K562 (cell line): ENCODE measurements at regions not wholly inside any gene's neighbourhood (a gene's known extent, or its start where the extent isn't known, plus 50 kb on each side); places are given as distances from the start of the nearest gene placed in this dataset.
A peak's percentile ranks its signal among the peaks of the same experiment; 100 is the strongest.

ENCODE experiments used
- EP300 ChIP-seq: IDR thresholded peaks from 2 replicates; pipeline ENCODE4 v1.6.1; 2012; ENCODE audit warnings: low read length, improper control_type of control experiment
- GABPA ChIP-seq: fragments of 200-800 bp; sonication (Bioruptor generic); conservative IDR thresholded peaks from 2 replicates; pipeline ENCODE4 v1.6.1; 2016; ENCODE audit warnings: low read depth, missing genetic modification characterization, missing compliant biosample characterization
- MECOM ChIP-seq: fragments of 250-450 bp; sonication (Bioruptor Pico); IDR thresholded peaks from 2 replicates; pipeline ENCODE4 v1.8.0; 2022; ENCODE audit warnings: inconsistent platforms
- MEIS2 ChIP-seq: fragments of 450-650 bp; IDR thresholded peaks from 2 replicates; pipeline ENCODE4 v1.6.1; 2014; ENCODE audit warnings: mild to moderate bottlenecking; ENCODE audit not compliant: partially characterized antibody
- TEAD4 ChIP-seq, 2 experiments: sonication (generic) in 1 of 2; formaldehyde crosslinking in 1 of 2; IDR thresholded peaks; 2 replicates each; pipeline versions ENCODE4 v1.6.1 to v1.8.0; 2012 to 2022; ENCODE audit warnings: borderline replicate concordance in 1 of 2, inconsistent platforms in 1 of 2, low read length in 1 of 2, mild to moderate bottlenecking in 1 of 2, missing genetic modification reagents in 1 of 2
- ZFX ChIP-seq: sonication (generic); formaldehyde crosslinking; IDR thresholded peaks from 2 replicates; pipeline ENCODE4 v1.8.0; 2022; ENCODE audit warnings: mild to moderate bottlenecking, missing genetic modification reagents, moderate library complexity
- TF ChIP-seq, protein P1 (sequence below): fragments of 450-650 bp; IDR thresholded peaks from 2 replicates; pipeline ENCODE4 v1.6.1; 2016; ENCODE audit warnings: mild to moderate bottlenecking, moderate library complexity
- TF ChIP-seq, protein P2 (sequence below): fragments of 250-450 bp; sonication (Bioruptor Pico); IDR thresholded peaks from 2 replicates; pipeline ENCODE4 v1.5.0; 2021; ENCODE audit warnings: mild to moderate bottlenecking, moderate library complexity

DNA sequence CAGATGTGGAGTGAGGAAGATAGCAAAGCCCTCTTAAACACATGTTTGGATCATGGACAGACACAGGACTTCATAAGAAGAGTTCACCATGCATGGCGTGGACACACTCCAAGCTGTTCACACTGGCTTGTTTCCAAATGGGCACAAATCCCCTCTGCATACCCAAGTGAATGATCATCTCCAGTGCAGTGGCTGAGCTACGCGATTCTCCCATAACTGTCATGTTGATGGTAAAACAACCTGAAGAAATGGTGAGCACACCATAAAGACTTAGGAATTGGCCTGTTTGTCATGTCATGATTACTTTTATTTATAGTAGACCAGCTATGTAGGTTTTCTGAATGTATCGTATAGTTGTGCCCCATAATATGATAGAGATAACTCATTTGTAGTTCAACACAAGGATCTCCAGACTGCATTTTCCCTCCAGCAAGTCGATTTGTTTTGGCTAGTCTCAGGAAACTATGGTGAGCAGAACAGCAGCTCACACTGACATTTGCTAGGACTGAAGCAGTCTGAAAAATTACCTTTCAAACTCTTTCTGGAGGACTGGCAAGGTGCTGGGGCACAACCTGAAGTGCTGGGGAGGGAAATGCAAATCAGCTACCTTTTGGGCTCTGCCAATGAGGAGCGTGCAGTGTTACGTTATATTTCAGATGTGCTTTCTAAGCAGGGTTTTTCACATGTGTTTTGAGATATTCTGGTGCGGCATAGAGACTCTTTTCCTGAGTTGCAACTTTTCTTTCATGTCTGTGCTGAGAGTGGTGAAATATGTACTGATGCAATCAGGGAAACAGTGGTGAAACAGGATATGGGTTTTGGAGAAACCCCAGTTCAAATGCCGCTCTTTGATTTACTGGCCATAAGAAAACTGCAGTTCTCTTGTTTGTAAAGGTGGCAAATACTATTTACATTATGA, 629.6 kb upstream of the DPP6 start (continued):
- TF ChIP-seq, protein P1, sequence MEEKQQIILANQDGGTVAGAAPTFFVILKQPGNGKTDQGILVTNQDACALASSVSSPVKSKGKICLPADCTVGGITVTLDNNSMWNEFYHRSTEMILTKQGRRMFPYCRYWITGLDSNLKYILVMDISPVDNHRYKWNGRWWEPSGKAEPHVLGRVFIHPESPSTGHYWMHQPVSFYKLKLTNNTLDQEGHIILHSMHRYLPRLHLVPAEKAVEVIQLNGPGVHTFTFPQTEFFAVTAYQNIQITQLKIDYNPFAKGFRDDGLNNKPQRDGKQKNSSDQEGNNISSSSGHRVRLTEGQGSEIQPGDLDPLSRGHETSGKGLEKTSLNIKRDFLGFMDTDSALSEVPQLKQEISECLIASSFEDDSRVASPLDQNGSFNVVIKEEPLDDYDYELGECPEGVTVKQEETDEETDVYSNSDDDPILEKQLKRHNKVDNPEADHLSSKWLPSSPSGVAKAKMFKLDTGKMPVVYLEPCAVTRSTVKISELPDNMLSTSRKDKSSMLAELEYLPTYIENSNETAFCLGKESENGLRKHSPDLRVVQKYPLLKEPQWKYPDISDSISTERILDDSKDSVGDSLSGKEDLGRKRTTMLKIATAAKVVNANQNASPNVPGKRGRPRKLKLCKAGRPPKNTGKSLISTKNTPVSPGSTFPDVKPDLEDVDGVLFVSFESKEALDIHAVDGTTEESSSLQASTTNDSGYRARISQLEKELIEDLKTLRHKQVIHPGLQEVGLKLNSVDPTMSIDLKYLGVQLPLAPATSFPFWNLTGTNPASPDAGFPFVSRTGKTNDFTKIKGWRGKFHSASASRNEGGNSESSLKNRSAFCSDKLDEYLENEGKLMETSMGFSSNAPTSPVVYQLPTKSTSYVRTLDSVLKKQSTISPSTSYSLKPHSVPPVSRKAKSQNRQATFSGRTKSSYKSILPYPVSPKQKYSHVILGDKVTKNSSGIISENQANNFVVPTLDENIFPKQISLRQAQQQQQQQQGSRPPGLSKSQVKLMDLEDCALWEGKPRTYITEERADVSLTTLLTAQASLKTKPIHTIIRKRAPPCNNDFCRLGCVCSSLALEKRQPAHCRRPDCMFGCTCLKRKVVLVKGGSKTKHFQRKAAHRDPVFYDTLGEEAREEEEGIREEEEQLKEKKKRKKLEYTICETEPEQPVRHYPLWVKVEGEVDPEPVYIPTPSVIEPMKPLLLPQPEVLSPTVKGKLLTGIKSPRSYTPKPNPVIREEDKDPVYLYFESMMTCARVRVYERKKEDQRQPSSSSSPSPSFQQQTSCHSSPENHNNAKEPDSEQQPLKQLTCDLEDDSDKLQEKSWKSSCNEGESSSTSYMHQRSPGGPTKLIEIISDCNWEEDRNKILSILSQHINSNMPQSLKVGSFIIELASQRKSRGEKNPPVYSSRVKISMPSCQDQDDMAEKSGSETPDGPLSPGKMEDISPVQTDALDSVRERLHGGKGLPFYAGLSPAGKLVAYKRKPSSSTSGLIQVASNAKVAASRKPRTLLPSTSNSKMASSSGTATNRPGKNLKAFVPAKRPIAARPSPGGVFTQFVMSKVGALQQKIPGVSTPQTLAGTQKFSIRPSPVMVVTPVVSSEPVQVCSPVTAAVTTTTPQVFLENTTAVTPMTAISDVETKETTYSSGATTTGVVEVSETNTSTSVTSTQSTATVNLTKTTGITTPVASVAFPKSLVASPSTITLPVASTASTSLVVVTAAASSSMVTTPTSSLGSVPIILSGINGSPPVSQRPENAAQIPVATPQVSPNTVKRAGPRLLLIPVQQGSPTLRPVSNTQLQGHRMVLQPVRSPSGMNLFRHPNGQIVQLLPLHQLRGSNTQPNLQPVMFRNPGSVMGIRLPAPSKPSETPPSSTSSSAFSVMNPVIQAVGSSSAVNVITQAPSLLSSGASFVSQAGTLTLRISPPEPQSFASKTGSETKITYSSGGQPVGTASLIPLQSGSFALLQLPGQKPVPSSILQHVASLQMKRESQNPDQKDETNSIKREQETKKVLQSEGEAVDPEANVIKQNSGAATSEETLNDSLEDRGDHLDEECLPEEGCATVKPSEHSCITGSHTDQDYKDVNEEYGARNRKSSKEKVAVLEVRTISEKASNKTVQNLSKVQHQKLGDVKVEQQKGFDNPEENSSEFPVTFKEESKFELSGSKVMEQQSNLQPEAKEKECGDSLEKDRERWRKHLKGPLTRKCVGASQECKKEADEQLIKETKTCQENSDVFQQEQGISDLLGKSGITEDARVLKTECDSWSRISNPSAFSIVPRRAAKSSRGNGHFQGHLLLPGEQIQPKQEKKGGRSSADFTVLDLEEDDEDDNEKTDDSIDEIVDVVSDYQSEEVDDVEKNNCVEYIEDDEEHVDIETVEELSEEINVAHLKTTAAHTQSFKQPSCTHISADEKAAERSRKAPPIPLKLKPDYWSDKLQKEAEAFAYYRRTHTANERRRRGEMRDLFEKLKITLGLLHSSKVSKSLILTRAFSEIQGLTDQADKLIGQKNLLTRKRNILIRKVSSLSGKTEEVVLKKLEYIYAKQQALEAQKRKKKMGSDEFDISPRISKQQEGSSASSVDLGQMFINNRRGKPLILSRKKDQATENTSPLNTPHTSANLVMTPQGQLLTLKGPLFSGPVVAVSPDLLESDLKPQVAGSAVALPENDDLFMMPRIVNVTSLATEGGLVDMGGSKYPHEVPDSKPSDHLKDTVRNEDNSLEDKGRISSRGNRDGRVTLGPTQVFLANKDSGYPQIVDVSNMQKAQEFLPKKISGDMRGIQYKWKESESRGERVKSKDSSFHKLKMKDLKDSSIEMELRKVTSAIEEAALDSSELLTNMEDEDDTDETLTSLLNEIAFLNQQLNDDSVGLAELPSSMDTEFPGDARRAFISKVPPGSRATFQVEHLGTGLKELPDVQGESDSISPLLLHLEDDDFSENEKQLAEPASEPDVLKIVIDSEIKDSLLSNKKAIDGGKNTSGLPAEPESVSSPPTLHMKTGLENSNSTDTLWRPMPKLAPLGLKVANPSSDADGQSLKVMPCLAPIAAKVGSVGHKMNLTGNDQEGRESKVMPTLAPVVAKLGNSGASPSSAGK: peak; percentile 27; the same call in 1 of the 2 replicates
- TF ChIP-seq EP300 (peak; percentile 79), MEIS2 (peak; percentile 89), GABPA (tag) (peak; percentile 69), TEAD4 (IDR thresholded peaks at IDR 0.05; ENCODE audit: low read length) (peak; percentile 62; the same call in 1 of the 2 replicates), TEAD4 (CRISPR knock-in tag; IDR thresholded peaks at IDR 0.05; ENCODE audit: borderline replicate concordance) (no peak), MECOM (CRISPR knock-in tag) (peak; percentile 63), ZFX (CRISPR knock-in tag) (no peak)
- TF ChIP-seq, protein P2, sequence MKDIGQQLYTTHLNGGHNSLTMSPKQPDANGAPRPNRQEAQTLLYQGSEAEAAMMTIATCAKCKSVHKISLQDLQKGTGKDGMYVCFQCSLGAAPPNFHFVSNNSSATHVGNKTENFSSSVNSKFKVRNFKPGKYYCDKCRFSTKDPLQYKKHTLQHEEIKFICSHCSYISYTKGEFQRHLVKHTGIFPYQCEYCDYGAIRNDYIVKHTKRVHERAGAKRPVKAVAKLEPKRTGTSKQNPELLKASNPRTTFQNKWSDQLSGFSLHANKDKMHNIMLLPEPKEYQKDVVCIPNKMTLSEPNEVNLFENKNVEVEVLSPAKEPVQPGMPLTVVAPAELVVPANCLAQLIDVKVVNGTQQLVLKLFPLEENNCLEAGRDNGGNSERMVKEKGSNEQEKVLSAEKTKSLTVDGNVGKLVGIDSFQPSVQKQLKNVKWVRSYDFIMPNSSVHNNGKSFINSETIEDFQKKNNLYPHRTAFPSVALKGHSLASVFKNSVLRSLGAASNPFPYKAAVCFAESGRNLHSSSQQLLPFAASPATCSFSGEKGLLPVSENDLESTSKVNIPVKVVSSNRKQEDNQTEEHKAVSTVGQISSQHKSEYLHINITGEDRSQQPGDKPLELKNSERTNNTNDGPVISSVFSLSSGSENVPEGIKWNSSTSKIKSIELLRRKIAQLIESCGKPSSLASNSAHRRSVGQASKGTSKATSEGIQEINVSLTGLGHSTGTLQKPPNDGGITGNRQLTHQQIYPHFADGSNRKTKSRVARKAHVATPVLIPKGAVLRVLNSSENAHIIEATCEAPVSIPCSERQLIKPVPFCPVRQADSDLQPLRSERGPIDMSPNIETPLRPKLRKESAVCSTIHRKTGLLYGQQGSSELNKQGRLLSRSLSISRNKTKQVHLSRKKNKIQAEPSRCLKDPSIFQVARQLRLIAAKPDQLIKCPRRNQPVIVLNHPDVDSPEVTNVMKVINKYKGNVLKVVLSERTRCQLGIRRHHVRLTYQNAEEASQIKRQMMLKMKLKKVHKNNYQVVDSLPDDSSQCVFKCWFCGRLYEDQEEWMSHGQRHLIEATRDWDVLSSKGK (CRISPR knock-in tag): no peak
